BLaER1 (cell line): ENCODE measurements at regions not wholly inside any gene's neighbourhood (a gene's known extent, or its start where the extent isn't known, plus 50 kb on each side); places are given as distances from the start of the nearest gene placed in this dataset.

Source experiments
- H3K27ac ChIP-seq: shearing (Covaris generic); formaldehyde crosslinking; 2 replicates; pipeline ENCODE4 v1.8.1; 2022
- H3K27me3 ChIP-seq: shearing (Covaris generic); formaldehyde crosslinking; 2 replicates; pipeline ENCODE4 v1.8.1; 2022
- H3K36me3 ChIP-seq: shearing (Covaris generic); formaldehyde crosslinking; 2 replicates; pipeline ENCODE4 v1.8.1; 2022
- H3K4me1 ChIP-seq: shearing (Covaris generic); formaldehyde crosslinking; 2 replicates; pipeline ENCODE4 v1.8.1; 2022
- H3K4me2 ChIP-seq: shearing (Covaris generic); formaldehyde crosslinking; 2 replicates; pipeline ENCODE4 v1.8.1; 2022
- H3K4me3 ChIP-seq: shearing (Covaris generic); formaldehyde crosslinking; 2 replicates; pipeline ENCODE4 v1.8.1; 2022
- H3K9ac ChIP-seq: shearing (Covaris generic); formaldehyde crosslinking; 2 replicates; pipeline ENCODE4 v1.8.1; 2022
- H3K9me3 ChIP-seq: shearing (Covaris generic); formaldehyde crosslinking; 2 replicates; pipeline ENCODE4 v1.8.1; 2022
- H4K20me1 ChIP-seq: shearing (Covaris generic); formaldehyde crosslinking; 2 replicates; pipeline ENCODE4 v1.8.1; 2022
- Cebpa-rat ChIP-seq: shearing (Covaris generic); IDR thresholded peaks from 2 replicates; pipeline ENCODE4 v1.8.1; 2022

DNA sequence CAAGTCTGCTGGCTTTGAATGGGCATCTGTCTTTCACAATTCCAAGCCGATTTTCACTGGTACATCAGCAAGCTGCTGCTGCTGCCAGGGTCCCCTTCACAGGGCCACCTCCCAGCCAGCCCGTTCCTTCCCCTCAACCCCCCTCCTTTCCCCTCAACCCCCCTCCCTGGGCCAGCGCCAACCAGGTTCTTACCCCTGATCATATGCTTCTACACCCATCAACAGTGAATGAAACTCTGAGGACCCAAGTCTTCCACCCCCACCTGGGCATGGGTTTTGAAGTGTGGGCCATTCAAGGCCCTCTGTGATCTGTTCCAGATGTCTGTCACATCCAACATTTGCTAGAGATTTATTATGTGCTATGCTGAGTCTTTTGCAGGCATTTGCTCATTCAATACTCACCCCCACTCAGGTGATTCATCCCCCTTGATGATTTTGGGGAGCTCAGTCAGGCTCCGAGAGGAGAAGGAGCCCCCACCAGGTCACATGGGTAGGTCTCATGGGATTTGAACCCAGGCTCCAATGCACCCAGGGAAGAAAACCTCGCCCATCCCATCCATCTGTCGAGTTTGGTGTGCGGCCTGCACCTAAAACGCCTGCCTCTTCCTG, 52.7 kb upstream of the FOXK1 start:
- H3K36me3 ChIP-seq = no peaks in the 10 kb centered on the region
- H3K4me3 ChIP-seq = no peak overlapping the region
- no peak overlapping the region for H3K9ac ChIP-seq
- no peak overlapping the region for H3K4me2 ChIP-seq
- H3K4me1 ChIP-seq = no peaks in the 10 kb centered on the region
- no peak for TF ChIP-seq Cebpa-rat
- H3K9me3 ChIP-seq = no peaks in the 10 kb centered on the region
- no peak overlapping the region for H3K27ac ChIP-seq
- no peaks in the 10 kb centered on the region for H4K20me1 ChIP-seq
- no peaks in the 10 kb centered on the region for H3K27me3 ChIP-seq

DNA sequence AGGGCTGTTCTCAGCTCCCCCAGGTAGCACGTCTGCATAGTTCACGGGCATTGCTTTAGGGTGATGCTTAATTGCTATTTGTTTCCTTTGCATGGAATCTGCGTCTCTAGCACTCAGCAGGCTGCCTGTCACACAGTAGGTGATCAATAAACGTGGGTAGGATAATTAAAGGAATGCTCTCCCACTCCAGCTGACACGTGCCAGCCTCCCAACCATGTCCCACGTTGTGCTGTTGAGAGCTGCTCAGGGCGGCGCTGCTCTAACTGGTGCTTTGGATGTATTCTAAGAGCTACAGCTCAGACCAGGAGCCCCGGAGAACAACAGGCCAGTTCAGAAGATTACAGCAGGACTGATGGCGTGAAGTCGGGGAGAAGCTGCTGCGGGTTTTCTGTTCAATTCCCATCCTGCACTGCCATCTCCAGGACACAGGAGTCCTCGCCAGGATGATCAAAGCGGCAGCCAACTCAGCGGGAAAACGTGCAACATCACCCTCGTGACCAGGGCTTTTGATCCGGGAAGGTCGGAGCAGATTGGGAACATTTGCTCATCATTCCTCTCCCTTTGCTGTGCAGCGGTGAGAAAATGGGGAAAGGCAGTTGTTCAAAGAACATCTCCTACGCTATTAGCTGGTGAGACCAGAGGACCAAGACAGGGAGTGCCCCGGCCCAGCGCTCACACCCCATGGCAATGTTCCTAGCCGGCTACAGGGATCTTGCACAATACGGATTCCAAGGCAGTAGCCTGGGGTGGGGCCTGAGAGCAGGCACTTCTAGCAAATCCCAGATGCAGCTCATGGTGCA, 50.5 kb upstream of the FOXK1 start:
- no peak for TF ChIP-seq Cebpa-rat
- Histone ChIP-seq H3K9me3 (no peaks in the 10 kb centered on the region), H3K27ac (no peak overlapping the region), H3K9ac (no peak overlapping the region), H3K4me3 (no peak overlapping the region), H3K27me3 (no peaks in the 10 kb centered on the region), H3K4me2 (no peak overlapping the region), H4K20me1 (no peaks in the 10 kb centered on the region), H3K36me3 (no peaks in the 10 kb centered on the region), H3K4me1 (no peaks in the 10 kb centered on the region)
